GM19043 (cell line): ENCODE measurements at regions not wholly inside any gene's neighbourhood (a gene's known extent, or its start where the extent isn't known, plus 50 kb on each side); places are given as distances from the start of the nearest gene placed in this dataset.

Experiments used
- ATAC-seq: cut with Tn5 transposase; IDR thresholded peaks from one replicate; pipeline ENCODE4 v1.9.1; 2021; ENCODE audit warnings: low read depth; ENCODE audit not compliant: unreplicated experiment

- no peak for ATAC-seq
Measured at GRCh38 chrY:19167319-19168201, 394.0 kb upstream of the HSFY2 start.

- no peak for ATAC-seq
Measured at GRCh38 chrY:19148783-19149182, 375.2 kb upstream of the HSFY2 start.

GRCh38 chrY:19146296-19146695 is 372.8 kb upstream of the HSFY2 start:
- no peak for ATAC-seq

GRCh38 chrY:19142093-19142492 is 368.6 kb upstream of the HSFY2 start:
- no peak for ATAC-seq

GRCh38 chrY:19140285-19140920 is 366.9 kb upstream of the HSFY2 start:
- no peak for ATAC-seq

- ATAC-seq: no peak
Measured at GRCh38 chrY:19134426-19134825, 360.9 kb upstream of the HSFY2 start.

- ATAC-seq: no peak
Measured at GRCh38 chrY:19130569-19131358, 357.2 kb upstream of the HSFY2 start.

GRCh38 chrY:19126889-19127288 is 353.4 kb upstream of the HSFY2 start:
- ATAC-seq: no peak

- ATAC-seq: no peak
Measured at GRCh38 chrY:19124609-19125008, 351.1 kb upstream of the HSFY2 start.

GRCh38 chrY:19122450-19122849 is 348.9 kb upstream of the HSFY2 start:
- ATAC-seq: no peak

- ATAC-seq: no peak
Measured at GRCh38 chrY:19098349-19098748, 324.8 kb upstream of the HSFY2 start.

GRCh38 chrY:19095460-19095859 is 321.9 kb upstream of the HSFY2 start:
- no peak for ATAC-seq

- no peak for ATAC-seq
Measured at GRCh38 chrY:19083006-19083405, 309.5 kb upstream of the HSFY2 start.

GRCh38 chrY:19077698-19078113 is 304.2 kb upstream of the HSFY2 start:
- ATAC-seq: no peak

- peak; percentile 56 for ATAC-seq
Measured at GRCh38 chrY:19076846-19077697, 303.5 kb upstream of the HSFY2 start.

- no peak for ATAC-seq
Measured at GRCh38 chrY:19075471-19076253, 302.1 kb upstream of the HSFY2 start.

GRCh38 chrY:19067435-19067834 is 293.9 kb upstream of the HSFY2 start:
- ATAC-seq: no peak

GRCh38 chrY:19066447-19067190 is 293.1 kb upstream of the HSFY2 start:
- ATAC-seq: no peak

GRCh38 chrY:19065119-19065518 is 291.6 kb upstream of the HSFY2 start:
- ATAC-seq: no peak
